ENCODE measurements at regions not wholly inside any gene's neighbourhood (a gene's known extent, or its start where the extent isn't known, plus 50 kb on each side); places are given as distances from the start of the nearest gene placed in this dataset.

DNA sequence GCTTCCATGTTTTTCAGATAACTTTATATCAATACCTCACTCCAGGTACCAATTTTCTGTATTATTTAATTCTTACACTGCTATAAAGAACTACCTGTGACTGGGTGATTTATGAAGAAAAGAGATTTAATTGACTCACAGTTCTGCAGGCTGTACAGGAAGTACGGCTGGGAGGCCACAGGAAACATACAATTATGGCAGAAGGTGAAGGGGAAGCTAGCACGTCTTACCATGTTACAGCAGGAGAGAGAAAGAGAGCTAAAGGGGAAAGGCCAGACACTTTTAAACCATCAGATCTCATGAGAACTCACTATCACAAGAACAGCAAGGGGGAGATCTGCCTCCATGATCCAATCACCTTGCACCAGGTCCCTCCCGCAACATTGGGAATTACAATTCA is 119.1 kb upstream of the BMP5 start:
- TF ChIP-seq, protein P1, sequence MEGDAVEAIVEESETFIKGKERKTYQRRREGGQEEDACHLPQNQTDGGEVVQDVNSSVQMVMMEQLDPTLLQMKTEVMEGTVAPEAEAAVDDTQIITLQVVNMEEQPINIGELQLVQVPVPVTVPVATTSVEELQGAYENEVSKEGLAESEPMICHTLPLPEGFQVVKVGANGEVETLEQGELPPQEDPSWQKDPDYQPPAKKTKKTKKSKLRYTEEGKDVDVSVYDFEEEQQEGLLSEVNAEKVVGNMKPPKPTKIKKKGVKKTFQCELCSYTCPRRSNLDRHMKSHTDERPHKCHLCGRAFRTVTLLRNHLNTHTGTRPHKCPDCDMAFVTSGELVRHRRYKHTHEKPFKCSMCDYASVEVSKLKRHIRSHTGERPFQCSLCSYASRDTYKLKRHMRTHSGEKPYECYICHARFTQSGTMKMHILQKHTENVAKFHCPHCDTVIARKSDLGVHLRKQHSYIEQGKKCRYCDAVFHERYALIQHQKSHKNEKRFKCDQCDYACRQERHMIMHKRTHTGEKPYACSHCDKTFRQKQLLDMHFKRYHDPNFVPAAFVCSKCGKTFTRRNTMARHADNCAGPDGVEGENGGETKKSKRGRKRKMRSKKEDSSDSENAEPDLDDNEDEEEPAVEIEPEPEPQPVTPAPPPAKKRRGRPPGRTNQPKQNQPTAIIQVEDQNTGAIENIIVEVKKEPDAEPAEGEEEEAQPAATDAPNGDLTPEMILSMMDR (optimal IDR thresholded peaks at IDR 0.05 in 1 of 3, IDR thresholded peaks at IDR 0.05 in 1 of 3, conservative IDR thresholded peaks at IDR 0.05 in 1 of 3; ENCODE audit: extremely low read depth in 1 of 3, insufficient read depth in 2 of 3, low read length in 3 of 3) = no peak
- TF ChIP-seq EZH2 (IDR thresholded peaks at IDR 0.05; ENCODE audit: low read length) = no peak

All from keratinocyte (primary cell).